Kidney glomerular epithelial cell (primary cell): ENCODE measurements at regions not wholly inside any gene's neighbourhood (a gene's known extent, or its start where the extent isn't known, plus 50 kb on each side); places are given as distances from the start of the nearest gene placed in this dataset.
"Not testable (repeated sequence)": the region's sequence is repeated elsewhere in the genome, so short reads cannot be mapped to it uniquely, and the experiment has no call there.

Experiments used
- DNase-seq: peaks from one replicate; lab custom pipeline; 2025; lab: John Stamatoyannopoulos, UW

- no peak for DNase-seq
Observed at GRCh38 chr6:152811785-152812184, 61.2 kb downstream of the VIP start.

- DNase-seq, result no peak
Observed at GRCh38 chr6:152815230-152815872, 64.8 kb downstream of the VIP start.

- DNase-seq, result no peak
Observed at GRCh38 chr6:152816055-152816454, 65.5 kb downstream of the VIP start.

- DNase-seq, result no peak
Observed at GRCh38 chr6:152821525-152821924, 70.9 kb downstream of the VIP start.

GRCh38 chr6:152824666-152825065 is 74.1 kb downstream of the VIP start:
- no peak for DNase-seq

- DNase-seq, result no peak
Observed at GRCh38 chr6:152828431-152828830, 77.8 kb downstream of the VIP start.

GRCh38 chr6:152834366-152834765 is 83.8 kb downstream of the VIP start:
- DNase-seq, result not testable (repeated sequence)

GRCh38 chr6:152836523-152836922 is 85.9 kb downstream of the VIP start:
- no peak for DNase-seq

GRCh38 chr6:152845421-152845820 is 94.8 kb downstream of the VIP start:
- no peak for DNase-seq

- DNase-seq, result no peak
Observed at GRCh38 chr6:152846825-152847224, 96.2 kb downstream of the VIP start.

GRCh38 chr6:152848919-152849318 is 98.3 kb downstream of the VIP start:
- no peak for DNase-seq

GRCh38 chr6:152854086-152854795 is 103.6 kb downstream of the VIP start:
- no peak for DNase-seq

GRCh38 chr6:152858141-152858540 is 107.5 kb downstream of the VIP start:
- no peak for DNase-seq

- no peak for DNase-seq
Observed at GRCh38 chr6:152859225-152859624, 108.6 kb downstream of the VIP start.

GRCh38 chr6:152863618-152864326 is 113.2 kb downstream of the VIP start:
- peak; percentile 66 for DNase-seq

- DNase-seq, result no peak
Observed at GRCh38 chr6:152874267-152874666, 108.6 kb downstream of the FBXO5 start.

GRCh38 chr6:152874846-152875568 is 107.8 kb downstream of the FBXO5 start:
- no peak for DNase-seq

- DNase-seq, result no peak
Observed at GRCh38 chr6:152879681-152880080, 103.2 kb downstream of the FBXO5 start.

- DNase-seq, result no peak
Observed at GRCh38 chr6:152893187-152893586, 89.7 kb downstream of the FBXO5 start.

GRCh38 chr6:152896923-152897322 is 85.9 kb downstream of the FBXO5 start:
- no peak for DNase-seq

GRCh38 chr6:152897807-152898399 is 84.9 kb downstream of the FBXO5 start:
- peak; percentile 59 for DNase-seq

- DNase-seq, result no peak
Observed at GRCh38 chr6:152904678-152905077, 78.2 kb downstream of the FBXO5 start.
